HG03060 (cell line): ENCODE measurements at regions not wholly inside any gene's neighbourhood (a gene's known extent, or its start where the extent isn't known, plus 50 kb on each side); places are given as distances from the start of the nearest gene placed in this dataset.

Experiments used
- ATAC-seq: cut with Tn5 transposase; IDR thresholded peaks from one replicate; pipeline ENCODE4 v1.9.1; 2021; ENCODE audit warnings: low read depth, moderate number of reproducible peaks; ENCODE audit not compliant: unreplicated experiment

DNA sequence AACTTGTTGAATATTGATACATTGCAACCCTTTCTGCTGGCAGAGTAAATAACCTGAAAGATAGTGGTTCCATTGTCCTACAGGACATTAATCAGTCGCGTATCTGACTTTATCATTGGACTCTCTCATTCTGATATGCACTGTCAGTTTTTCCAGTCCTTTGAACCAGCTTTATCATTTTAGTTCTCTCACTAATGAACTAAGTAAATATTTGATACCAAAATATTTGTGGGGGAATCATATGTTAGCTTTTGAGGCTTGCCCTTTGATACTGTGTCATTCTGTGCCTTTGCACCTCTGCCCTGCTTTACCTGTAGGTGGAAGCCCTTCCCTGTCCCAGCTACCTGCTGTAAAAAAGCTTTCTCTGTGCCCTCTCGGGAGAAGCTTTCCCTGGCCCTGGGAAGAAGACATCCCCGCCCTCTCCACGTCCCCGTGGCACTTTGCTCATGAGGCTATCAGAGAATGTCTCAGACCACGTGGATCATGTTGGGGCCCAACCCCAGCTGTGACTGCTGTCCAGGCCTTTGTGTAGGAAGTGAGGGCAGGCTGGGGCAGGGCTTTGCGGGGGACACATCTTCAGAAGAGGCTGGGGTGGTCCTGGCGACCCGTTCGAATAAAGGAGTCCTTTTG is 117.8 kb upstream of the NXT1 start:
- ATAC-seq = no peak

DNA sequence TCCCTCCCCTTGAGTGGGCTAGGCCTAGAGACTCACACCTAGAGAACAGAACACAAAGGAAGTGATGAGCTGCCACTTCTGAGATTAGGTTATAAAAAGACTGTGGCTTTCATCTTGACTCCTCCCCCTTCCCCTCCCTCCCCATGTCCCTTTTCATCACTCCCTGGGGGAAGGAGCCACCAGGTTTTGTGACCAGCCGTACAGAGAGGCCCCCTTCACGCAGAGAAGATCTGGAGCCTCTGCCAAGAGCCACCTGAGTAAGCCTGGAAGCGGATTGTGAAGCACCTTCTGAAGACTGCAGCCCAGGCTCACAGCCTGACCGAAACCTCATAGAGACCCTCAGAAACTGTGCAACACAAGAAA is 118.4 kb upstream of the NXT1 start:
- ATAC-seq = no peak

- no peak for ATAC-seq
These were observed 118.9 kb upstream of the NXT1 start for GRCh38 chr20:23231561-23232218.

DNA sequence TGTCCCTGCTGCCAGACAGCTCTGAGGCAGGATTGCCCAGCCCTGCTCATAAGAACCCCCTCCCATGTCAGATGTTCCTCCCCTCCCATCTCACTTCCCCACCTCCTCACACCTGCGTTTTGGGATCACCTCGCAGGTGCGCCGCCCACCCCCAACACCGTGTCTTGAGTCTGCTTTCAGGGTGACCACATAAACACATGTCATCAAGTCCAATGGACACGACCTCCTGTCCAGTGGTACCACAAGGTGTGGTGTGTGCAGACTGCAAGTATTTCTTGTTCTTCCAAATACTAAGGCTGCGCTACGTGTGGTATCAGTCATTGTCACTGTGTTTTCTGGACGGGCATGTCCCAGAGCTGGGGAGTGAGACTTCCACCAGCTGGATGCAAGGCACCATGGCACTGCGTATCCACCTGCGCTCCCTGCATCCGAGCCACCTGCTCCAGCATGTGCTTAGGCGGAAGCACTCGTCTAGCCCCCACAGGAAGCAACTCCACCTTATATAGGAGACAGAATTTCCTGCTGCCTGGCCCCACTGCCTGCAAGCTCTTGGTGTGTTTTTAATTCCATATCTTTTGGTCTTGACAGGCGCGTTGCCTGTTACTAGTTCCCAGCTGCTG is 119.7 kb upstream of the NXT1 start:
- ATAC-seq = no peak

GRCh38 chr20:23229989-23230388 is 120.6 kb upstream of the NXT1 start:
- ATAC-seq = no peak

GRCh38 chr20:23228912-23229311 is 121.7 kb upstream of the NXT1 start:
- no peak for ATAC-seq

DNA sequence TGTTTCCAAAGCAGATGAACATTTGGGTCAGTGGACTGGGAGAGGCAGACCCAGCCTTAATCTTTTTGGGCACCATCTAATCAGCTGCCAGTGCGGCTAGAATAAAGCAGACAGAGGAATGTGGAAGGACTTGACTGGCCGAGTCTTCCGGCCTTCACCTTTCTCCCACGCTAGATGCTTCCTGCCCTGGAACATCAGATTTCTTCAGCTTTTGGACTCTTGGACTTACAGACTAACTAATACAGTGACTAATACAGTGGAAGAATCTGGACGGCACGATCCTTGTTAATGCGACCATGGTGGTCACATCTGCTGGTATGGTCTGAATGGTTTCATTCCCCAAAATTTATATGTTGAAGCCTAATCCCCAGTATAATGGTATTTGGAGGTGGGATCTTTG is 122.6 kb upstream of the NXT1 start:
- no peak for ATAC-seq

- ATAC-seq = no peak
These were observed 123.3 kb upstream of the NXT1 start for GRCh38 chr20:23227274-23227673.

DNA sequence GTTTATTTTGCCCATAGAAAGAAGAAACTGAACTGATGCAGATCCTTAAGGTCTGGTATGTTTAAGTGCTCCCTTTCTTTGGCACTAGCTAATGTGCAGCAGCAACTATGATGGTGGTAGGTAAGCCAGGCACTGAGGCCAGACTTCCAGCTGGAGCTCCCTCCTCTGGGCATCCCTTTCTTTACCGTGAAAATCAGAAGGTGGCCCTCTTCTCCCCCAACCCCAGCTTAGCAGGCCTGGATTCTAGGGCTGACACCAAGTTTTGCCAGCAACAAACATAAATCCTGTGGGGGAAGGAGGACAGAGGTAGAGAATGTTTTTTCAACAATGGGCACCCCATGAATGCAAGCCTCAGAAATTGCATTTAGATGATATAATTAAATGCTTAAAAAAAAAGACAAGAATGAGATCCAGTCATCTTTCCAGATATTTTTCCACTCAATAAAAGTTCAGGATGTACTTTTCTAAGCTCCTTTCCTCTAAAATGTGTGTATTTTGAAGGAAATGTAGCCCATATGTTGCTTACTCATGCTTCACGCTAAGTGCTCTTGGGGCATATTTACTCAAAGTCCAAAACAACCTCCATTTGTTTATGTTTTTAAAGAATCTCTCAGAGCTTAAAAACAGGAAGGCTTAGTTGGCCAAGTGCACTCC is 123.9 kb upstream of the NXT1 start:
- ATAC-seq = no peak

- ATAC-seq = no peak
These were observed 125.1 kb upstream of the NXT1 start for GRCh38 chr20:23225407-23226060.

- ATAC-seq = no peak
These were observed 125.8 kb upstream of the NXT1 start for GRCh38 chr20:23224806-23225205.

- no peak for ATAC-seq
These were observed 126.5 kb upstream of the NXT1 start for GRCh38 chr20:23223908-23224580.

DNA sequence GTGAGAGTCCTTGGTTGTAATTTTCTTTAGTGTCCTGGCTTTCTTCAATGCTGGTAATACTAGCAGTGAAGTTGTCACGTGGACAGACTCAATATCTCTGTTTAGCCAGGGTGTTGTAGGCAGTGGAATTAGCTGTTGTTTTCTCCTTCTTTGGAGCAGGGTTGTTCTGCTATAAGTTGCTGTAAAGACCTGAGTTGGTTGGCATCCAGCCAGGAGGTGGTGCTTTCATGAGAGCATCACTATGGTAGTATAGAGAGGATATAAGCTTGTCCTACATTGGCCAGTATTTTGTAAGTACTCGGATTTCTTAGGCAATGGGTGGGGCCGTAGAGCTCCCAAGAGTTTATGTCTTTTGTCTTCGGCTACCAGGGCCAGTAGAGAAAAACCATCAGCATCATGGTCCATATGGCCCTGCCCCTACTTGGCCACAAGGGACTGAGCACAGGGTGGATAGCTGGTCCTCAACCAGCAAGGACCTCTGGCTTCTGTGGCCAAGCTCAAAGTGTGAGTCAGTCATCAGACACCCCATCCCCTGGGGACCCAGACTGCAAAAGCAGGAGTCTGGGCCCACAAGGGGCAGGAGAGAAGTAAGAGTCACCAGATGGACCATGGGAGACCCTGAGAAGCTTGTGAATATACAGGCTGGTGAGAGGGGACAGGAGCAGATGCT is 127.9 kb upstream of the NXT1 start:
- ATAC-seq = no peak

GRCh38 chr20:23217023-23217422 is 130.9 kb upstream of the CD93 start:
- ATAC-seq = no peak

DNA sequence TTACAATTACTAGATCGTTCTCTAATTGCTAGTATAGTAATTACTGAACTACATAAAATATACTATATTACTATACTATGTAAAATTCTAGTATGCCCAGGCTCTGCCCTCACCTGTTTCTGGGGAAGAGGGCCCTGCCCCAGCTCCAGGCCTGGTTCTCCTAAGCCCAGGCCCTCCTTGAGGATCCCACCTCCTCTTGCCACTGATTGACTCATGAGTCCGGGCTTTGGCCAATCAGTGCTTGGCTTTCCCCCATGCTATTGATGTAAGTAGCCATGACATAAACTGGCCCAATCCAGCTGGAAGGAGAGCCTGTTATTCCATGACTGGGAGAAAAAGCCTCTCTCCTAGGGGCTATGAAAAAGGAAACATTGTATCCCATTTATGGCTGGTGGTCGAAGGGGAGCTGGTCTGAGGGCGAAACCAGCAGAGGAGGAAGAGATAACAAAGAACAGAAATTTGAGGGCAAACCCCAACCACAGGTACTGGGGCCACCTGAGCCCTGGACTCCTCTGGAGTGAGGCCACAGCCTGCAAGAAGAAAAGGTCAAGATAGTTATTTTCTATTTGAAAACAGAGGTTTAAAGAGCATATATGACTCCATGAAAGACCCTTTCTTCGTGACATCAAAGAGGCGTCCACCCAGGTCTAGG is 129.3 kb upstream of the CD93 start:
- no peak for ATAC-seq

GRCh38 chr20:23214903-23215302 is 128.8 kb upstream of the CD93 start:
- ATAC-seq = no peak

- no peak for ATAC-seq
These were observed 126.4 kb upstream of the CD93 start for GRCh38 chr20:23212464-23212995.

- ATAC-seq = no peak
These were observed 125.9 kb upstream of the CD93 start for GRCh38 chr20:23212011-23212410.

DNA sequence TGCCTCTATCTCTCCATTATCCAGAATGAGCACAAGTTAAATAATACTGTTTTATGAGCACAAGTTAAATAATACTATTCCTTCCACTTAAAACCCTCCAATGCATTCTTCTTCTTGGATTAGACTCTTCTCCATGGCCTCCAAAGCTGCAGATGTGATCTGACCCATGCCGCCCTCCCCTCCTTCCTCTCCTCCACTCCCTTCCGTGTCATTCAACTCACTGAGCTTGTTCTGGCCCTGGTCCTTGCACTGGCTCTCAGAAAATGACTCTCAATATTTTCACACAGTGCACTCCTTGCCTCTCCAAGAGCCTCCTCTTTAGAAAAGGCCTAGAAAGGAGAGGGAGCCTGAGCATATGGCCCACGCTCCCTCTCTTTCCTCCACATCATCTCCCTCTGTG is 125.0 kb upstream of the CD93 start:
- no peak for ATAC-seq
